ENCODE measurements at regions not wholly inside any gene's neighbourhood (a gene's known extent, or its start where the extent isn't known, plus 50 kb on each side); places are given as distances from the start of the nearest gene placed in this dataset.

GRCh38 chr2:42953216-42953615 is 160.8 kb upstream of the HAAO start:
- no peak for TF ChIP-seq MAX (IDR thresholded peaks at IDR 0.05; ENCODE audit: low read depth, low read length)
- no peak for DNase-seq (ENCODE audit: low read depth)
- H3K4me3 ChIP-seq (ENCODE audit: low read depth, low read length) = no peak overlapping the region

GRCh38 chr2:42951263-42951938 is 159.0 kb upstream of the HAAO start:
- no peak for DNase-seq (ENCODE audit: low read depth)
- TF ChIP-seq POLR2A (IDR thresholded peaks at IDR 0.05; ENCODE audit: extremely low read depth, insufficient read length) = no peak
- no peak for TF ChIP-seq CTCF (IDR thresholded peaks at IDR 0.05; ENCODE audit: low read depth, low read length)
- TF ChIP-seq MYC (IDR thresholded peaks at IDR 0.05; ENCODE audit: low read depth, low read length) = no peak
- no peak for TF ChIP-seq MAX (IDR thresholded peaks at IDR 0.05; ENCODE audit: low read depth, low read length)
- H3K4me3 ChIP-seq (ENCODE audit: low read depth, low read length) = no peak overlapping the region

GRCh38 chr2:42949125-42949524 is 156.7 kb upstream of the HAAO start:
- DNase-seq (ENCODE audit: low read depth) = no peak
- TF ChIP-seq POLR2A (IDR thresholded peaks at IDR 0.05; ENCODE audit: extremely low read depth, insufficient read length) (no peak), MYC (IDR thresholded peaks at IDR 0.05; ENCODE audit: low read depth, low read length) (no peak), CTCF (IDR thresholded peaks at IDR 0.05; ENCODE audit: low read depth, low read length) (no peak), MAX (IDR thresholded peaks at IDR 0.05; ENCODE audit: low read depth, low read length) (no peak)
- H3K4me3 ChIP-seq (ENCODE audit: low read depth, low read length) = no peak overlapping the region

- no peak overlapping the region for H3K4me3 ChIP-seq (ENCODE audit: low read depth, low read length)
- TF ChIP-seq POLR2A (IDR thresholded peaks at IDR 0.05; ENCODE audit: extremely low read depth, insufficient read length) (no peak), CTCF (IDR thresholded peaks at IDR 0.05; ENCODE audit: low read depth, low read length) (no peak), MYC (IDR thresholded peaks at IDR 0.05; ENCODE audit: low read depth, low read length) (no peak), MAX (IDR thresholded peaks at IDR 0.05; ENCODE audit: low read depth, low read length) (no peak)
- DNase-seq (ENCODE audit: low read depth) = no peak
These were observed 155.6 kb upstream of the HAAO start for GRCh38 chr2:42947809-42948600.

- no peak for DNase-seq (ENCODE audit: low read depth)
- TF ChIP-seq MYC (IDR thresholded peaks at IDR 0.05; ENCODE audit: low read depth, low read length) = no peak
- no peak for TF ChIP-seq CTCF (IDR thresholded peaks at IDR 0.05; ENCODE audit: low read depth, low read length)
- no peak for TF ChIP-seq MAX (IDR thresholded peaks at IDR 0.05; ENCODE audit: low read depth, low read length)
- TF ChIP-seq POLR2A (IDR thresholded peaks at IDR 0.05; ENCODE audit: extremely low read depth, insufficient read length) = no peak
These were observed 152.5 kb upstream of the HAAO start for GRCh38 chr2:42944779-42945415.

More at GRCh38 chr2:42944779-42945415, 152.5 kb upstream of the HAAO start:
- H3K4me3 ChIP-seq (ENCODE audit: low read depth, low read length) = no peak overlapping the region
